NCI-H1694 (cell line): ENCODE measurements at regions not wholly inside any gene's neighbourhood (a gene's known extent, or its start where the extent isn't known, plus 50 kb on each side); places are given as distances from the start of the nearest gene placed in this dataset.

ENCODE experiments used
- DNase-seq: peaks from one replicate; lab custom pipeline; 2025; lab: John Stamatoyannopoulos, UW

DNA sequence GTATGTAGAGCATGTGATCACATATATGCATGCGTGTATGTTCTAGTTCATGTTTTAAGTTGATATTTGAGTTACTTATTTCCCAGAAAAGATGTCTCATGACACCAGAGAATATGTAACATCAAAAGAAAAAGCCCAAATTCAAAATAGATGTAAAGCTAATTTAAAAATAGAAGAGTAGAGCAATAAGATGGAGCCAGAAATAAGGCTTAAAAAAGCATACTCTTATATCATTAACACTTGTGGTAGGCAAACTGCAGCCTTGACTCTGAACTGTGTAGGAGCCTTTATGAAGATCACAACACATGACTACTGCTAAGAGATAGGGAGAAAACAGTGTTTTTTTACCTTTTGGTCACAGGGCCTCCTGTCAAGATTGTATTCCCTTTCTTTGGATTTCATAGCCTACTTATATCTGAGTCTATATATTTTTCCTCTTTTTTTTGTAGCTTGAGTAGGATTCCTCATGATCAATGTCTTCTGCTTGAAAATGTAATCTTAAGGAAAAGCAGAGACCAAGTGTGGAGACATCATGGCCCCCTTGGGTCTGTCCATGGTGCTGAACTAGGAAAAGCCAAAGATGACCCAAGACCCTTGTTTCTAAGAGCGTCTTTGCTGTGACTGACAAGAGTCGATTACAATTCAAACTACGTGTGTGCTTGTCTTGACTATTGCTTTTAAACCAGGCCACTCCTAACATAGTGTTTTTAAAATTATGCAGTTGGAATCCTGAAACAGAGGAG is 390.4 kb downstream of the SHISA9 start:
- DNase-seq: no peak

DNA sequence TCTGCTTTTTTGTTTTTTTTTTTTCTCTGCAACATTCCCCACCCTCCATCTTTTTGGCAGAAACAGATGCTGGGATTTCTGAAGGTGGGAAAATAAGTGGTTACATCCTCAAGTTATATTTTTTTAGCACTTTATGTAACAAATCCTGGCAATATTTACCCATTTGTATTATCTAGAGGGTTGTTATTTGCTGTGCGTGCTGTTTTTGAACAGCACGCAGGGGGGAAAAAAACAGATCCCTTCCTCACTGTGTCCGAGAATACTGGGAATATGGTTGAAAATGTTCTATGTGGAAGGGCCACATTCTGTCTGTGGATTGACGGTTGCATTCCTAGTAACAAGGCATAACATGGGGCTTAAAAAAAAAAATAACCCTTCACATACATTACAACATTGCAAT is 394.8 kb downstream of the SHISA9 start:
- DNase-seq: no peak

DNA sequence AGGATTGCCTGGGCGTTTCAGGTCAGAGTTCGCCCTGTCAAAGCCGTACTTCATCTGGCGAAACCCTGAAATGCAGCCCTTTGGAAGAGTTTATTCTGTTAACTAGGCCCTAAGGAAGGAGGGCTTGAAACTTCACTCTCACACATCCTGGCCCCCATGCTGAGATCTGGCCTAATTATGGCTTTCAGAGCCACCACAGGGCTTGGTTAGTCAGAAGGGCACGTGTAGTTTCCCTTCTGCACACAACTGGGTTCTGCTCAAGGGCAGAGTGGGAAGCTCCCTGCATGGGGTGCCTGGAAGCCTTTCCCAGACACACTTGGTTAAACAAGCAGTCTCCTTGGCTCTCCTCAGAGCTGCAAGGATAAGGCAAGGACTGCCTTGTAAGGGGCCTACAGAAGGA is 397.3 kb downstream of the SHISA9 start:
- DNase-seq: no peak

DNA sequence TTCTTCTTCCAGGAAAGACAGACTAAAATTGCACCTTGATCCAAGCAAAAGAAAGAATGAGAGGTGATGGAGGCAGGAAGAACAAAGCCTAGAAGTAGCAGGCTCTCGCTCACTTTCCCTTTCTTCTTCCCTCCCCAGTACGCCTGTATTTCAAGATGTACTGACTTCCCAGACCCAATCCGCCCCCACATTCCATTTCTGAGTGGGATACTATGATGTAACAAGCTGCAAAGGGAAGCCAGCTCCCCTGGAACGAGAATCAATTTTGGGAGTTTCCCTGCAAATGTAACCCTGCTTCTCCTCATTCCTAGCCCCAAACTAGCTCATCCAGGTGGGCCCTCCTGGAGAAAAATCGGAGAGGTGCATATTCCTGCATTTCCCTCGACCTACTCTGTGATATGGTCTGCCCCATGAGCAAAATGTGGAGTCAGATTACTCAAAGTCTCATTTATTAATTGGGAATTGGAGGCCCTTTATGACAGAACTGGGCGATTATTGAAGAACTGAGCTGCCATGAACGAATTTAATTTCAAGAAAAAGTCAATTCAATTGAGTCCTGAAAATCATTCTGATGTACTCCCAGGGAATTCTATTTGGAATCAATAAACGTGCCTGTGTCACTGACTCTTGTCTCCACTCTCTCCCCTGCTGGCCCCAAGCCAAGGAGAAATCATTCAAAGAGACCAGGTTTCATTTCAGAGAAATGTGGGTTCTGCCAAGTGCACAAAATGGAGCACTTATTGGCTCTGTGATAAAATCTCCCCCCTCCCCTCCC is 398.9 kb downstream of the SHISA9 start:
- no peak for DNase-seq

DNA sequence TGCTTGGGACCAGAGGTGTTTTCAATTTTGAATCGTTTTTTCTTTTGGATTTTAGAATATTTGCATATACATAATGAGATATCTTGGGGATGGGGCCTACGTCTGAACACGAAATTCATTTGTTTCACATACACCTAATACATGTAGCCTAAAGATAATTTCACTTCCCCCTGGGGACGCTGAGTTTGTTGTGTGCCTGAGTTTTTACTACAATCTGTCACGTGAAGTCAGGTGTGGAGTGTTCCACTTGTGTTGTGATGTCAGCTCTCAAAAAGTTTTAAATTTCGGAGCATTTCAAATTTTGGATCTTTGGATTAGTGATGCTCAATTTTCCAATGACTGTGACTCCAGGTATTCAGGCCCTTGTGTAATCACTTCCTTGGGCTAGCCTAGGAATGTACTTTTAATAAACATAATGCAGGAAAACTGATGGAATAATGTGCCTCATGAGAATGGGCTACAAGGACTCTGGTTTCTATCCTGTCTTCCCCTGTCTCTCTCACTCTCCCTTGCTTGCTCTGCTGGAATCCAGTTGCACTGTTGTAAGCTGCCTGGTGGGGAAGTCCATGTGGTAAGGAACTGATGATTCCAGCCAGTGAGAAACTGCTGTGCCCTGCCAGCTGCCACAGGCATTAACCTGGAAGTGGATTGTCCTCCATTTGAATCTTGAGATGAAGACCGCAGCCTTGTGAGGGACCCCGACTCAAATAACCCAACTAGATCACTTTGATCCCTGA is 403.8 kb downstream of the SHISA9 start:
- DNase-seq: no peak

DNA sequence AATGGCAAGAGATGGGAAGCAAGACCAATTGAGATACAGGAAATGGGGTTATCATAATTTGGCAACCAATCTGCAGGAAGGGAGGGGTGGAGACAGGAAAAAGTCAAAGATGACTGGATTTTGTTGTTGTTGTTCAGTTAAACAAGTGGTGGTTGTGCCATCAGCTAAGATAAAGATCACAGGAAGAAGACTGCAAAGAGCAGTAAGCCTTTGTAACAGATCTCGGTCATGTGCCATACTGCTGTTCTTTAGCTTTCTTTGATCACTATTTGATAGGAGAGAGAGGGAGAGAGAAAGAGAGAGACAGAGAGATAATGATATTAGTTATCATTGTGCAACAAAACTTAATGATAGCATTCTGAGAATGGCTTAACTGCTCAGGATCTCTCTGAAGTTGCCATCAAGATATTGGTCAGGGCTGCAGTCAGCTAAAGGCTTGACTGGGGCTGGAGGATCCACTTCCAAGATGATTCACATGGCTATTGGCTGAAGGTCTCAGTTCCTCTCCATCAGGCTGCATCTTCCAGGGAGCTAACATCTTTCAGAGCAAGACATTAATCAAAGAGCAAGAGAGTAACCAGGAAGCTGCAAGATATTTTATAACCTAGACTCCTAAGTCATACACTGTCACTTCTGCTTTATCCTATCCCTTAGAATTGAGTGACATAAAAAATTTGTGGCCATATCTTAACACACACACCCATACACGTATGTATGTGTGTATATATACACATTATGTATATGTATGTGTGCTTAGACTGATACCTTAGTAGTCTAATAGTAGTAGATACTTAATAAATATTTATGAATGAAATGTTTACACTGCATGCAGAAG is 405.0 kb downstream of the SHISA9 start:
- no peak for DNase-seq

DNA sequence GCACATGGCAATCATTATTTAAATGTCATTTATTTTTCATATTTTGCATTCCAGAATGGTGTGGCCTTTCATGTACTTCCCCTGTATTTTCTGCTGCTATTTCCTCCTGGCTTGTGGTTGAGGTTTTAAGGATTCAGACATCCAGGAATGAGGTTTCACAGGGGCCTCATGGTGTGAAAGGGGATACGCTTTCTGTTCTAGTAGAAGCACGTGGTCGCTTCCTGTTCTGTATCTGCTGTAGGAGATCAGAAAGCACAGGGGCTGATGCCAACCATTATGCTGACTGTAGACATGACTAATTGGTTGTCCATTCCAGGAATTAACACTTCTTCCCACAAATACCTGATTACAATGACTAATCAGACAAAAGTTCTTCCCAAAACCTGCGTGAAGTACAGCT is 405.9 kb downstream of the SHISA9 start:
- DNase-seq: no peak

DNA sequence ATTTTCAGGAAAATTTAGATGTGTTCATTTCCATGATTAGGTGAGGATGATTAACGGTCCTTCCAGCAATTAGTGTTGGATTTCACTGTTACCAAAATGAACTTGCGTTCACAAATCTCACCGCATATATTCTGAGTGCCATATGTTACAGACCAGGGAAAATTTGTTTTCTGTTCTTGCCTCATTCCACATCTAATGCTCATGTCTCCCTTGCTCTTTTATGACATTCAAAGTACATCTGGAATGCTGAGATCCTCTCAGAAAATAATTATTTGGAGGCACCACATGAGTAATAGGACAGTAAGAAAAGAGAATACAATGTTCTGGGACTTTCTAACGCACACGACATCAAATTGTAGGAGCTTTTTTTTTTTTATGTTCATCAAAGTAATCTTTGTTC is 406.5 kb downstream of the SHISA9 start:
- DNase-seq: no peak

DNA sequence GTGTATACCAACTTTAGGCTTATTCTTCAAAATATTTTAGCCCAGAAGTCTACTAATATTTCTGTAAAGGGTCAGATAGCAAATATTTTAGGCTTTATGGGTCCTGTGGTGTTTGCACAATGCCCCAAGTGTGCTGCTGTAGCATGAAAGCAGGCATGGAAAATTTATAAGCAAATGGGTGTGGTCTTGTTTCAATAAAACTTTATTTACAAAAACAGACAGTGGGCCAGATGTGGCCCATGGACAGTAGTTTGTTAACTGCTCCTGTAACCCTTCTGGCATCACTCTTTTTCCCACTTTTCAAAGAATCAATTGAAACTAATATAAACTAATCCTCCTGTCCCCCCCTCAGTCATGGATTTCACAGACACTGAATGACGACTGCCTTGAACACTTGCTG is 410.7 kb downstream of the SHISA9 start:
- no peak for DNase-seq

DNA sequence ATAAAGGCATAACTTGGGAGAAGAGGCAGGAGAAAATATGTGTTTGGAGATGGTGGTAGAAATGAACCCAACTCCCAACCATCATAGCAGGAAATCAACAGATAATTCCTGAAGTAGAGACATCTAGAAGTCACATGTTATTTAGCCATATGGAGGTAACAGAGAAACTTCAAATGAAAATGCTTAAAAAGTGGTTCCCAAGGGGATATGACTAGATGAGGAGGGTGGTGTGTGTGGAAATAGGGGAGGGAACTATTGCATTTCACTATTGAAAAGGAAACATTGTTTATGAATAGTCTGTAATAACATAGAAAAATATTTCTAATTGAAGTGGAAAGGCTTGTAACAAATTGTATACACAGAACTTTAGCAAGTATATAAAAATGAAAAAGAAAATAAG is 412.0 kb downstream of the SHISA9 start:
- no peak for DNase-seq

DNA sequence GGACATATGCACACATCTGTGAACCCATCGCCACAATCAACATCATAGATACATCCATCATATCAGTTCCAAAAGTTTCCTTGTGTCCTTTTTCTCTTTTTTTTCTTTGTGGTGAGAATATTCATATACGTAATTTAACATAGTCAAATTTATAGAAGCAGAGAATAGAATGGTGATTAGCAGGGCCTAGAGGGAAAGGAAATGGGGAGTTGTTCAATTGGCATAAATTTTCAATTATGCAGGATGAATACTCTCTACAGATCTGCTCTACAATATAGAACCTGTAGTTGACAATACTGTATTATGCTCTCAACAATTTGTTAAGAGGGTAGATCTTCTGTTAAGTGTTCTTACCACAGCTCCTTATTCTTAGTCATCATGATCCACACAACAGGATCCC is 413.2 kb downstream of the SHISA9 start:
- DNase-seq: no peak

DNA sequence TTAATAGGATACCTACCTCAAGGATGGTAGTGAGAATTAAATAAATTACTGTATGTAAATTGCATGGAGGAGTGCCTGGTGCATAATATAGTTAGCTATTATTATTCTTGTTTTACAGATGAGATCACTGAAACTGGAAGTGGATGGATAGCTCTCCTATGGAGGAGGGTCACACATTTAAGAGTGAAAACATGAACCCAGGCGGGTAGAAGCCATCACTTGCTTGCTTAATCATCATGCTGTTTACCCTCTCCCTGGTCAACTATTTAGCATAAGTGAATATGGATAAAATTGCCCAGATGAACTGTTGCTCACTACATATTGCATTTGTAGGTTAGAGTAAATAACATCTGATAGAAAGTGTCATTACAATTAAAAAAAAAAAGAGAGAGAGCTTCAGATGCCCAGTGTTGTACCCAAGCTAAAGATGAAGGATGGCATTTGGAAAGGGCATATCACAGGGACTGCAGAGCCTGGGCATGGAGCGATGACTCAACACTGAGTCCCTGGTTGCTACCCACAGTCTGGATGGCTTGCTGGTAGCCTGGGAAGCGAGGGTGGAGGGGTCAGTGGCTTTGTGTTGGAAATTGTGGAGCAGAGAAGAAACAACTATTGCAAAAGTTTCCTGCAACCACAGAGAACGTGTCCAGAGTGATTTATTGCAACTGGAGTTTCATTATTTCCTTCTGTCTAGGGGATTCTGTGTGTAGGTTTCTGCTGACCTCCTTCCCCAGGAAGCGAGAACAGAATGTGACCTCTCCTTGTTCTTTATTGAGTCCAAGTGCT is 414.4 kb downstream of the SHISA9 start:
- DNase-seq: no peak

DNA sequence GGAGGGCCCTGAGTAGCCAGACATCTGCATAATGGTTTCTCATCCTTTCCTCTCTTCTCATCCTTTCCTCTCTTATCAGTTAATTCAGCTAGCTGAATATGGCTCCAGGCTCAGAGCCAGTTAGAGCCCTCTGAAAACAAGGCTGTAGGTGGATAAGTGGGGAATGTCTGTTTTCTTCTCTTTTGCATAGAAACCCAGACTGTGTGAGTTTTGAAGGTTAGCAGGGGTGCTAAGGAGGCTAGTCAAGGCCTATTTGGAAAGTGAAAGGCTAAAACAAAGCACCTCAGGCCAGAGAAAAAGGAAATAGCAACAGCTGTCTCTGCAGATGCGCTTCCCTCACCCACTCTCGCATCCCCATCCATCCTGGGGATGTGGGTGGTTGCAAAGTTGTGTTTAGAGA is 420.9 kb downstream of the SHISA9 start:
- no peak for DNase-seq

DNA sequence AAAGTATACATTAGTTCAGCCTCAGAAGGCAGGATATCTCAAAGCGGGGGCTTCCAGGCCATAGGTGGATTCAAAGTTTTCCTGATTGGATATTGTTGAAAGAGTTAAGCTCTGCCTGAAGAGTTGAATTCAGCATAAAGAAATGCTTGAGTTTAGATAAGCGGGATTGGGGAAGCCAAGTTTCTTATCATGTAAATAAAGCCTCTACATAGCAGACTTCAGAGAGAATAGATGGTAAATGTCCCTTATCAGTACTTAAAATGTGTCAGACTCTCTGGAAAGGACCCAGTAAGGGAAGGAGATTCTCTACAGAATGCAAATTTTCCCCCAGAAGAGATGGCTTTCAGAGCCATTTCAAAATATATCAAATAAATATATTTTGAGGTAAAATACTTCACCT is 423.5 kb downstream of the SHISA9 start:
- no peak for DNase-seq

DNA sequence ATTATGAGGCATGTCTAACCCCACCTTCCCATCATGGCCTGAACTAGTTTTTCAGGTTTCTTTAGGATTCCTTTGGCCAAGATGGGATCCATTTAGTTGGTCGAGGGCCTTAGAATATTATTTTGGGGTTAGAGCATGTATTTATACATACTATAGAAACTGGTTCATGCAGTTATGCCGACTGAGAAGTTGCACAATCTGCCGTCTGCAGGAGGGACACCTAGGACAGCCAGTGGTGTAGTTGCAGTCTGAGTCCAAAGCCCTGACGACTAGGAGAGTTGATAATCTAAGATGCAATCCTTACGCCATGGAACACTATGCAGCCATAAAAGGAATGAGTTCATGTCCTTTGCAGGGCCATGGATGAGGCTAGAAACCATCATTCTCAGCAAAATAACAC is 424.0 kb downstream of the SHISA9 start:
- DNase-seq: no peak

DNA sequence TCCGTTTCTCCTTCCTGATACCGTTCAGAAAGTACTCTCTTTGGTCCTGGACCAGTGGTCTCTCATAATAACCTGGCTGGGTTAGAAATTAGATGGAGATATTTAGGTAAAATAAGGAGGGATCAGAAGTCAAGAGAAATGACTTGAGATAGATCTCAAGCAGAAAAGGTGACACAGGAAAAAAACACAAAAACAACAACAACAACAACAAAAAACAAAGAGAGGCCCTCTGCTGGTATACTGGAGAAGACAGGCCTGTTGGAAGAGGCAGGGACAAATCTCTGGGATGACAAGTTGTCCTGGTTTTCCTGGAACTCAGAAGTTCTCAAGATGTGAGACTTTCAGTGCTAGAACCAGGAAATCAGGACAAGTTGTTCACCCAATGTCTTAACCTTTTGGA is 430.5 kb downstream of the SHISA9 start:
- no peak for DNase-seq

DNA sequence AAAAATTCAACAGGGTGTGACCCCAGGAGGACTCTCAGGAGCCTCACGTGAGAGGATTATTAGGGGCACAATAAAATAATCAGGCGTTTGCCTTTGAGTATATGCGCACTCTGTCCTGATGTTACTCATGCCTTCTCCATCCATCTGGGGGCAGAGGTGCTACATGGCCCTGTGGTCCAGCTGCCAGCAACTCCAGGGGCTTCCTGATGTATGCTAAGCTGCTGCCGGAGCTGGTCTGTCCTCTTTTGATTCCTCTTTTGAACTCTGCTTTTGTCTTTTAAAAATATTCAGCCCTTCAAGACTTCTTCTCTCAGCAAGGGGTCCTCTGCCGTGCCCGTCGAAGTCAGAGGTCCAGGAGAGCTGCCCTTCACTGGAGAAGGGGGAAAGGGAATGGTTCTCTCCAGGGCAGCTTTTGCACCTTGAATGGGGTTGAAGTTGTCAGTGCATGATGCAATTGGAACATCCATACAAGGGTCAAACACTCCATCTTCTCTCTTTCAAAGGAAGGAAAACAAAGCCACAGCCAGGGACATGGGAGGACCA is 431.4 kb downstream of the SHISA9 start:
- no peak for DNase-seq

DNA sequence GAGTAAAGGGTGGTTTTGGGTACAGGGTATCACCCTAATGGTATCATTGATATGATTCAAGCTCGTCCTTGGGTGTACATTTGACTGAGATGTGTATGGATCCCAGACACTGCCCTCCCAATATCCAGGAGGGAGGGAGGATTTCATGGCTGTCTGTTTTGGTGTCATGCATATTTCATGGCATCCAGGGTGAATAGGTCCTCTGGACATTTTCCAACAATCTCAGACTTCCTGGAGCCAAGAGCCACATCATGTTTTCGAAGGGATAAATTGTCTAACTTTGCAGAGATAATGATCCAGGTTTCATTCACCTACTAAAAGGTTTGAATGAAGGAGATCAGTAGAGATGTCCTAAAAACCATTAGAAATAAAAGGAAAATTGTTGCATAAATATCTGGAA is 431.9 kb downstream of the SHISA9 start:
- no peak for DNase-seq

DNA sequence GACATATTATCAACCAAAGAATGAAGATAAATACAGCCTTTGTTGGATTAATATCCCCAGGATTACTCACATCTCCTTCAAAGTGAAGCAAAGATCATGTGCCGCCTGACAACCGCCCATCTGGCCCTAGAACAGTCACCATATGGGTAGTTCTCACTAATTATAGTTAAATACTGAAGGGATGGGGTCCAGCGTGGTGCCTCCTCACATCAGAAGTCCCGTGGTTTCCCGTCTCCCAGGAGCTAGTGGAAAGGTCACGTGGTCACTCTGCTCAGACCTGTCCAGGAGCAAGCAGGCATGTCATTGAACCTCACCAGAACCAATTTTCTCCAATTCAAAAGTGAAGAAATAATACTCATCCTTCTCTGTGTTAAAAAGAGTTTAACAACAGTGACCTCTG is 434.5 kb downstream of the SHISA9 start:
- no peak for DNase-seq

DNA sequence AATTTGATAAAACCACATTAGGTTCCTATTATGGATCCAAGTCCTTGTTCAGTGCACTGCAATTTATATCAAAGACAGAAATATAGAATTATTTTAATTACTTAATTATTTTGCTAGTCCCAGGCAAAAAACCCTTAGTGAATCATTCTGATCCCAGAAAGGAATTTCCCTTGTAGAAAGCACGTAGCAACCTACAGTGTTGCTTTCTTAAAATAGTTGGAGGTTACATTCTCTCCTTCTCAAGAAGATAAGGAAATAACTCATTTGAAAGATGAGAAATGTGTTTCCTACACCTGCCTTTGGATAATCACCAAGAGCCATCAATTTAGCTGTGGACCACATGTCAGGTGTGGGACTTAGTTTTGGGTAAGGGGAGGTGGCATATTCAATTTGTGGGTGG is 434.9 kb downstream of the SHISA9 start:
- DNase-seq: no peak
